ENCODE measurements at regions not wholly inside any gene's neighbourhood (a gene's known extent, or its start where the extent isn't known, plus 50 kb on each side); places are given as distances from the start of the nearest gene placed in this dataset.

DNA sequence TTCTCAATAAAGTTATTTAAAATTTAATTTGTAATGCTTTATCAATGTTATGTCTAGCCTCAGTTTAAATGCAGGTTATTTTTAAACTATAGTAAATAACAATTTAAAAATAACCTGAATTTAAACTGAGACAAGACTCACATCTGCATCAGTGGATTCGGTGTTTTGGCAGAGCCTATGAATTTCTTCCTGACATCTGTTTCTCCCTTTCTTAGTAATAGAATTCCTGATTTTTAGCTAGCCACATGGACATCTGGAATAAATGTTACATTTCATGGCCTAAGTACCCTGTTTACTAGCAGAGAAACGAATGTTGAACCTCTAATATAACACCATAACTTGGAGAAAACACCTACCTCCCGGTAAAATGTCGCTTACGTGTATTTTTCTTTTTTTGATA lies 1141.6 kb upstream of the ADGRL2 start:
- H2AFZ ChIP-seq (ENCODE audit: low read length) = no peak overlapping the region
- no peak overlapping the region for H3K14ac ChIP-seq (ENCODE audit: insufficient read length)
- no peak overlapping the region for H3K4ac ChIP-seq (replicated peaks; ENCODE audit: insufficient read length, low read depth, low read length)
- CTCF ChIA-PET (ENCODE audit: partially characterized antibody) = interaction anchor here (1.8 kb wide), 1 partner anchor 8 kb away, joined by 4 read pairs; no protein-coding TSS in a partner anchor
- H3K18ac ChIP-seq (ENCODE audit: extremely low read depth, low read length) = no peak overlapping the region
- no peak overlapping the region for H2BK5ac ChIP-seq (ENCODE audit: low read depth, low read length)
- H4K91ac ChIP-seq (replicated peaks; ENCODE audit: insufficient read length, low read length) = no peak overlapping the region
- H3K56ac ChIP-seq (replicated peaks; ENCODE audit: insufficient read length, low read depth, low read length) = no peak overlapping the region
- H3K4me1 ChIP-seq (replicated peaks in 1 of 4; ENCODE audit: control insufficient read depth in 3 of 4, insufficient read depth in 4 of 4, low read length in 3 of 4) = peaks cover 0 to 7% (median 0%) of the 10 kb centered on the region in 4 experiments; a peak in 1 of 7 replicates
- no peaks in the 10 kb centered on the region for H3K9me3 ChIP-seq (ENCODE audit: insufficient read depth in 2 of 2, low read depth in 1 of 2, low read length in 1 of 2)
- WGBS, 2 experiments (ENCODE audit: extremely low coverage in 1 of 2, insufficient coverage in 1 of 2, insufficient read length in 1 of 2, insufficient replicate concordance in 2 of 2, low coverage in 1 of 2, low lambda C conversion rate in 2 of 2, missing lambda C conversion rate in 1 of 2) = 91% methylated on average over 5 of the region's 5 CpGs; no CpG with 5 or more reads in 1 of the 2 experiments
- no peak overlapping the region for H2BK12ac ChIP-seq (ENCODE audit: low read depth, low read length)
- no peaks in the 10 kb centered on the region for H3K27me3 ChIP-seq (replicated peaks in 1 of 4; ENCODE audit: control insufficient read depth in 3 of 4, extremely low read depth in 1 of 4, insufficient read depth in 3 of 4, low read length in 3 of 4)
- no peak overlapping the region for H4K5ac ChIP-seq (ENCODE audit: insufficient read length, low read depth, low read length)
- FAIRE-seq = no peak
- POLR2A ChIA-PET (ENCODE audit: partially characterized antibody) = no interaction called here
- H4K8ac ChIP-seq (ENCODE audit: extremely low read depth, insufficient read depth, low read length) = no peak overlapping the region
- H3K23me2 ChIP-seq (ENCODE audit: low read depth, low read length) = no peaks in the 10 kb centered on the region
- no peak overlapping the region for H2AK5ac ChIP-seq (ENCODE audit: low read depth, low read length)
- H4K20me1 ChIP-seq (replicated peaks in 1 of 2; ENCODE audit: control insufficient read depth in 1 of 2, insufficient read depth in 2 of 2, low read length in 2 of 2) = no peaks in the 10 kb centered on the region
- DNase-seq (ENCODE audit: low read depth in 1 of 2, low spot score in 2 of 2) = no peak
- no peak overlapping the region for H3K27ac ChIP-seq (ENCODE audit: low read depth, low read length)
- H2BK20ac ChIP-seq (ENCODE audit: low read length) = no peak overlapping the region
- H3K4me3 ChIP-seq (ENCODE audit: extremely low read depth in 1 of 4, insufficient read depth in 2 of 4, low read depth in 3 of 4, low read length in 4 of 4) = no peak overlapping the region
- H3K79me2 ChIP-seq (ENCODE audit: control insufficient read depth in 1 of 2, insufficient read depth in 2 of 2, low read length in 2 of 2) = no peaks in the 10 kb centered on the region
- H3K23ac ChIP-seq (ENCODE audit: insufficient read length) = no peak overlapping the region
- no peak overlapping the region for H2BK15ac ChIP-seq (ENCODE audit: low read length)
- no peaks in the 10 kb centered on the region for H3K36me3 ChIP-seq (ENCODE audit: control insufficient read depth in 2 of 4, insufficient read depth in 4 of 4, low read length in 3 of 4)
- no peak overlapping the region for H2BK120ac ChIP-seq (replicated peaks; ENCODE audit: low read depth, low read length)
- H3K4me2 ChIP-seq (ENCODE audit: insufficient read depth in 1 of 2, low read depth in 2 of 2, low read length in 2 of 2) = no peak overlapping the region
- H3K79me1 ChIP-seq (ENCODE audit: low read depth, low read length) = no peaks in the 10 kb centered on the region
- H3K9ac ChIP-seq (replicated peaks in 1 of 4; ENCODE audit: extremely low read depth in 1 of 4, low read depth in 3 of 4, low read length in 3 of 4) = no peak overlapping the region
- no peak for TF ChIP-seq SRF (IDR thresholded peaks at IDR 0.05; ENCODE audit: low read depth, low read length)
- TF ChIP-seq, protein P1, sequence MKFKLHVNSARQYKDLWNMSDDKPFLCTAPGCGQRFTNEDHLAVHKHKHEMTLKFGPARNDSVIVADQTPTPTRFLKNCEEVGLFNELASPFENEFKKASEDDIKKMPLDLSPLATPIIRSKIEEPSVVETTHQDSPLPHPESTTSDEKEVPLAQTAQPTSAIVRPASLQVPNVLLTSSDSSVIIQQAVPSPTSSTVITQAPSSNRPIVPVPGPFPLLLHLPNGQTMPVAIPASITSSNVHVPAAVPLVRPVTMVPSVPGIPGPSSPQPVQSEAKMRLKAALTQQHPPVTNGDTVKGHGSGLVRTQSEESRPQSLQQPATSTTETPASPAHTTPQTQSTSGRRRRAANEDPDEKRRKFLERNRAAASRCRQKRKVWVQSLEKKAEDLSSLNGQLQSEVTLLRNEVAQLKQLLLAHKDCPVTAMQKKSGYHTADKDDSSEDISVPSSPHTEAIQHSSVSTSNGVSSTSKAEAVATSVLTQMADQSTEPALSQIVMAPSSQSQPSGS (IDR thresholded peaks at IDR 0.05; ENCODE audit: low read length) = no peak

Measured in H1 (cell line).